K562 (cell line): ENCODE measurements at regions not wholly inside any gene's neighbourhood (a gene's known extent, or its start where the extent isn't known, plus 50 kb on each side); places are given as distances from the start of the nearest gene placed in this dataset.

Experiments
- ATAC-seq: fragments of 200-7000 bp; cut with Tn5 transposase; 3 replicates; pipeline ENCODE4 v1.9.1; 2020; ENCODE audit warnings: moderate library complexity
- BruUV-seq: library from RNA; stranded (reverse); fragments of 400-500 nt; replicated peaks from 2 replicates; lab custom pipeline; 2021; lab: Mats Ljungman, UMichigan
- CTCF ChIA-PET: fragments of 300-600 bp; formaldehyde crosslinking; extraction: SDS; loops from one replicate; lab custom pipeline; 2021; ENCODE audit warnings: low intra/inter-chr PET ratio; lab: Yijun Ruan, JAX
- POLR2A ChIA-PET: fragments of 300-600, 350-650 bp; sonication (Branson Sonifier 250); formaldehyde crosslinking; extraction: SDS; loops from one replicate; lab custom pipeline; 2021; ENCODE audit warnings: antibody characterized with exemption, inconsistent platforms; lab: Yijun Ruan, JAX
- DNase-seq, 4 experiments: peaks; one replicate each; pipeline versions ENCODE4 v3.0.0 to v3.0.0-alpha.2; 2011 to 2018; ENCODE audit warnings: low spot score in 3 of 4, mixed read lengths in 3 of 4; ENCODE audit errors: extremely low read depth in 1 of 4
- FAIRE-seq: peaks from 2 replicates; lab custom pipeline; 2011; peaks lifted over from hg19 to GRCh38; lab: Jason Lieb, UNC
- H2AFZ ChIP-seq: 2 replicates; pipeline ENCODE4 v1.6.0; 2011; ENCODE audit warnings: low read depth, low read length, control low read depth, inconsistent platforms
- H3K27ac ChIP-seq: fragments of 200-600 bp; 3 replicates; pipeline ENCODE4 v1.8.0; 2011; ENCODE audit warnings: low read depth, mild to moderate bottlenecking, control low read depth, inconsistent platforms, low read length, moderate library complexity, mixed read lengths; ENCODE audit errors: extremely low read depth
- H3K27me3 ChIP-seq, 2 experiments: fragments of 300-600 bp in 1 of 2; 2 replicates in 1 of 2; 3 replicates in 1 of 2; pipeline versions ENCODE4 v1.6.0 to v1.8.0; 2011; ENCODE audit warnings: inconsistent platforms in 2 of 2, low read length in 2 of 2, mild to moderate bottlenecking in 1 of 2, mixed read lengths in 1 of 2, moderate library complexity in 1 of 2; ENCODE audit not compliant: control insufficient read depth in 2 of 2, insufficient read depth in 2 of 2
- H3K36me3 ChIP-seq: fragments of 300-600 bp; 3 replicates; pipeline ENCODE4 v1.8.0; 2011; ENCODE audit warnings: mild to moderate bottlenecking, low read length, inconsistent platforms; ENCODE audit not compliant: control insufficient read depth, insufficient read depth
- H3K4me1 ChIP-seq, 2 experiments: fragments of 200-600 bp in 1 of 2; replicated peaks in 1 of 2; 2 replicates in 1 of 2; 3 replicates in 1 of 2; pipeline versions ENCODE4 v1.5.1 to v1.8.0; 2011; ENCODE audit warnings: inconsistent platforms in 2 of 2, low read length in 2 of 2, mild to moderate bottlenecking in 1 of 2, mixed read lengths in 1 of 2, moderate library complexity in 1 of 2; ENCODE audit not compliant: control insufficient read depth in 2 of 2, insufficient read depth in 2 of 2
- H3K4me2 ChIP-seq: 2 replicates; pipeline ENCODE4 v1.6.1; 2011; ENCODE audit warnings: low read length, control low read depth, inconsistent platforms, mixed read lengths; ENCODE audit not compliant: insufficient read depth
- H3K4me3 ChIP-seq: fragments of 200-600 bp; sonication (generic), shearing (Covaris generic); 2 replicates; pipeline ENCODE4 v1.5.1; 2016; ENCODE audit warnings: control low read depth, inconsistent platforms
- H3K79me2 ChIP-seq: fragments of 200-600 bp; 3 replicates; pipeline ENCODE4 v1.8.0; 2011; ENCODE audit warnings: low read length, inconsistent platforms; ENCODE audit not compliant: control insufficient read depth, insufficient read depth
- H3K9ac ChIP-seq, 2 experiments: 2 replicates each; pipeline versions ENCODE4 v1.6.0 to v1.6.1; 2011; ENCODE audit warnings: low read depth in 2 of 2, low read length in 2 of 2, control low read depth in 1 of 2, inconsistent platforms in 1 of 2, mild to moderate bottlenecking in 1 of 2, mixed read lengths in 1 of 2; ENCODE audit not compliant: insufficient read depth in 1 of 2
- H3K9me1 ChIP-seq: one replicate; pipeline ENCODE4 v1.6.0; 2011; ENCODE audit warnings: inconsistent platforms, mild to moderate bottlenecking, low read length, moderate library complexity; ENCODE audit not compliant: control insufficient read depth, insufficient read depth
- H3K9me3 ChIP-seq: replicated peaks from 2 replicates; pipeline ENCODE4 v1.5.1; 2011; ENCODE audit warnings: low read depth, low read length, inconsistent platforms; ENCODE audit not compliant: control insufficient read depth, insufficient read depth
- H4K20me1 ChIP-seq: replicated peaks from 2 replicates; pipeline ENCODE4 v1.6.1; 2011; ENCODE audit warnings: low read length, inconsistent platforms, mixed read lengths; ENCODE audit not compliant: control insufficient read depth, insufficient read depth
- HMGXB4 ChIP-seq: sonication (generic); formaldehyde crosslinking; IDR thresholded peaks from 2 replicates; pipeline ENCODE4 v1.8.1; 2023; ENCODE audit warnings: mild to moderate bottlenecking, missing genetic modification reagents
- KAT8 ChIP-seq: fragments of 450-650 bp; IDR thresholded peaks from 2 replicates; pipeline ENCODE4 v1.6.1; 2016; ENCODE audit warnings: low read depth, mild to moderate bottlenecking
- KLF10 ChIP-seq: fragments of 250-450 bp; sonication (Bioruptor Pico); IDR thresholded peaks from 2 replicates; pipeline ENCODE4 v1.6.1; 2021; ENCODE audit warnings: matching md5 sums
- NCOR1 ChIP-seq: fragments of 450-650 bp; IDR thresholded peaks from 2 replicates; pipeline ENCODE4 v1.6.1; 2016; ENCODE audit warnings: mild to moderate bottlenecking, moderate library complexity
- NUFIP1 ChIP-seq: fragments of 450-650 bp; IDR thresholded peaks from 2 replicates; pipeline ENCODE4 v1.6.1; 2018; ENCODE audit not compliant: partially characterized antibody
- OTX1 ChIP-seq: fragments of 450-650 bp; formaldehyde crosslinking; IDR thresholded peaks from 2 replicates; pipeline ENCODE4 v1.4.0; 2022; ENCODE audit warnings: mild to moderate bottlenecking
- UBTF ChIP-seq, 2 experiments: IDR thresholded peaks; 2 replicates each; pipeline ENCODE4 v1.6.1; 2012; ENCODE audit warnings: improper control_type of control experiment in 2 of 2, low read depth in 2 of 2, low read length in 2 of 2, borderline replicate concordance in 1 of 2
- ZKSCAN8 ChIP-seq: fragments of 200-800 bp; sonication (Bioruptor generic); IDR thresholded peaks from 2 replicates; pipeline ENCODE4 v1.6.1; 2016; ENCODE audit warnings: missing genetic modification characterization, missing compliant biosample characterization
- ZNF609 ChIP-seq: sonication (generic); formaldehyde crosslinking; IDR thresholded peaks from 2 replicates; pipeline ENCODE4 v1.8.1; 2023; ENCODE audit warnings: missing genetic modification reagents, mild to moderate bottlenecking, borderline replicate concordance
- WGBS: fragments of 100-300 bp; shearing (Covaris generic); methylation state at CpG from one replicate; pipeline ENCODE4 v1.1.6; 2016; ENCODE audit warnings: low coverage, mixed read lengths; ENCODE audit not compliant: insufficient coverage; ENCODE audit errors: missing lambda C conversion rate; 5-methylcytosine and 5-hydroxymethylcytosine counted together
- in situ Hi-C: fragments of 300-500 bp; cut with MboI; formaldehyde crosslinking; loops from 4 replicates; pipeline ENCODE4 v1.15.0; 2018; ENCODE audit warnings: inconsistent platforms, mixed read lengths
- intact Hi-C: fragments of 100-400 bp; cut with micrococcal nuclease; formaldehyde crosslinking; loops from 2 replicates; pipeline ENCODE4 v1.14.2; 2022
- TF ChIP-seq, protein P1 (sequence below): sonication (generic); formaldehyde crosslinking; IDR thresholded peaks from 2 replicates; pipeline ENCODE4 v1.8.0; 2022; ENCODE audit warnings: mild to moderate bottlenecking, missing genetic modification reagents, borderline replicate concordance

DNA sequence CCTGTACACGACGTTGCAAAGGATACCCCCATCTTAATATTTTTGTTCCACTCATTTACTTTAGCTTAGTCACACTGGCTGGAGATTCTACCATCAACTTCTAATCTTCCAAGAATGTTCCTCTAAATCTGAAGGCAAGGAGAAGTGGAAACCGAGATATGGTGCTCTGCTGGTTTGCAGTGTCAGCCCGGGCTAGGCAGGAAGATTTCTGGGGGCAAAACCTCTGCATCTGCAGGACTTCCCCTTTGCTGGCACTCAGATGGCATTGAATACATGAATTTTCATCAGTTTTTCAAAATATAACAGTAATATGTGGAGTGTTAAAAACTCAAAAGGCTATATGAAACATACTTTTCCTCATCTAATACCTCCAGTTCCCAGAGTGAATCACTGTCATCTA, 240.4 kb downstream of the RPLP1 start (continued):
- TF ChIP-seq UBTF (IDR thresholded peaks at IDR 0.05; ENCODE audit: borderline replicate concordance in 1 of 2, low read depth in 2 of 2, low read length in 2 of 2) = no peak
- TF ChIP-seq, protein P1, sequence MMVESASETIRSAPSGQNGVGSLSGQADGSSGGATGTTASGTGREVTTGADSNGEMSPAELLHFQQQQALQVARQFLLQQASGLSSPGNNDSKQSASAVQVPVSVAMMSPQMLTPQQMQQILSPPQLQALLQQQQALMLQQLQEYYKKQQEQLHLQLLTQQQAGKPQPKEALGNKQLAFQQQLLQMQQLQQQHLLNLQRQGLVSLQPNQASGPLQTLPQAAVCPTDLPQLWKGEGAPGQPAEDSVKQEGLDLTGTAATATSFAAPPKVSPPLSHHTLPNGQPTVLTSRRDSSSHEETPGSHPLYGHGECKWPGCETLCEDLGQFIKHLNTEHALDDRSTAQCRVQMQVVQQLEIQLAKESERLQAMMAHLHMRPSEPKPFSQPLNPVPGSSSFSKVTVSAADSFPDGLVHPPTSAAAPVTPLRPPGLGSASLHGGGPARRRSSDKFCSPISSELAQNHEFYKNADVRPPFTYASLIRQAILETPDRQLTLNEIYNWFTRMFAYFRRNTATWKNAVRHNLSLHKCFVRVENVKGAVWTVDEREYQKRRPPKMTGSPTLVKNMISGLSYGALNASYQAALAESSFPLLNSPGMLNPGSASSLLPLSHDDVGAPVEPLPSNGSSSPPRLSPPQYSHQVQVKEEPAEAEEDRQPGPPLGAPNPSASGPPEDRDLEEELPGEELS (CRISPR knock-in tag) = no peak
- no peak for TF ChIP-seq KLF10 (CRISPR knock-in tag)
- no peak for TF ChIP-seq NUFIP1
- TF ChIP-seq ZKSCAN8 (CRISPR knock-in tag) = no peak
- no peak for TF ChIP-seq NCOR1
- TF ChIP-seq KAT8 = no peak

DNA sequence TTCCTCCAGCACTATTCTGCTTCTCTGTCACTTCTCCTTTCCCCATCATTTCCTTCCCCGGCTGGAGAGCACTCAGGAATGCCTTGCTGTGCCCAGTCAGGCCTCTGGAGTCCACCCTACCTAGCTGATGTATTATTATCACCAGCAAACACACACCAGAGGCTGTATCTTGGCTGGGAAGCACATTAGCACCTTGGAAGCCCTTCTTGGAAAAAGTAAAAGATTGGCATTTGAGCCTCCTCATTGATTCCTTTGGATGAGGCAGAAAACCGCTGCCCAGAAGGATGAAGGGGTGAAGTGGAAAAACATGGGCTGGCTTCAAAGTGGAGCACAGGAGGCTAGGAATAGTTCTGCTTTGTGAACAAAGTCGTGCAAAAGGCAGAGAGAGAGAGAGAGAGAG, 244.3 kb downstream of the RPLP1 start:
- DNase-seq (no peak), FAIRE-seq (no peak), ATAC-seq (no peak)
- POLR2A ChIA-PET = interaction anchor here (1.3 kb wide), 1 partner anchor 14 kb away, joined by 3 read pairs; no protein-coding TSS in a partner anchor
- WGBS = 0% methylated on average over 3 of the region's 3 CpGs
- no peaks in the 10 kb centered on the region for H3K4me1 ChIP-seq
- in situ Hi-C loops = no loop called here
- no peak overlapping the region for H3K4me2 ChIP-seq
- no TSS peak for BruUV-seq
- no peak overlapping the region for H3K9ac ChIP-seq
- H3K4me3 ChIP-seq = no peak overlapping the region
- no peaks in the 10 kb centered on the region for H3K36me3 ChIP-seq
- H4K20me1 ChIP-seq = no peaks in the 10 kb centered on the region
- no peaks in the 10 kb centered on the region for H3K9me3 ChIP-seq
- H3K79me2 ChIP-seq = no peaks in the 10 kb centered on the region
- H3K27me3 ChIP-seq = peaks cover 0 to 4% of the 10 kb centered on the region in 2 experiments; a peak in 1 of 5 replicates
- no peak overlapping the region for H2AFZ ChIP-seq
- intact Hi-C loops = no loop called here
- no peaks in the 10 kb centered on the region for H3K9me1 ChIP-seq
- CTCF ChIA-PET = no interaction called here
- H3K27ac ChIP-seq = no peak overlapping the region
- TF ChIP-seq ZNF609 = no peak
- no peak for TF ChIP-seq OTX1 (CRISPR knock-in tag)
- TF ChIP-seq HMGXB4 = no peak
